WERI-Rb-1 (cell line): ENCODE measurements at regions not wholly inside any gene's neighbourhood (a gene's known extent, or its start where the extent isn't known, plus 50 kb on each side); places are given as distances from the start of the nearest gene placed in this dataset.
"Not testable (repeated sequence)": the region's sequence is repeated elsewhere in the genome, so short reads cannot be mapped to it uniquely, and the experiment has no call there.

Experiments used
- DNase-seq: peaks from one replicate; pipeline ENCODE4 v3.0.0-alpha.2; 2020
- H3K27ac ChIP-seq: fragments of 250-450 bp; sonication (Bioruptor Pico); 2 replicates; pipeline ENCODE4 v1.5.1; 2020; ENCODE audit warnings: mild to moderate bottlenecking, moderate library complexity
- H3K27me3 ChIP-seq: fragments of 250-450 bp; sonication (Bioruptor Pico); 2 replicates; pipeline ENCODE4 v1.5.1; 2021; ENCODE audit warnings: mild to moderate bottlenecking, low read depth, moderate library complexity; ENCODE audit not compliant: insufficient read depth, severe bottlenecking
- H3K36me3 ChIP-seq: fragments of 250-450 bp; sonication (Bioruptor Pico); 2 replicates; pipeline ENCODE4 v1.5.1; 2020; ENCODE audit warnings: mild to moderate bottlenecking, moderate library complexity
- H3K4me3 ChIP-seq: 2 replicates; pipeline ENCODE4 v1.5.1; 2011; ENCODE audit warnings: low read depth, mild to moderate bottlenecking, control low read depth, low read length
- H3K9me3 ChIP-seq: fragments of 250-450 bp; sonication (Bioruptor Pico); 2 replicates; pipeline ENCODE4 v1.5.1; 2021; ENCODE audit warnings: mild to moderate bottlenecking, moderate library complexity; ENCODE audit not compliant: severe bottlenecking
- CTCF ChIP-seq: IDR thresholded peaks from 2 replicates; pipeline ENCODE4 v1.5.1; 2011; ENCODE audit warnings: low read depth, mild to moderate bottlenecking, control low read depth, inconsistent platforms, low read length

GRCh38 chr14:71429902-71430301 lies 502.3 kb upstream of the RGS6 start:
- no peak overlapping the region for H3K4me3 ChIP-seq
- no peaks in the 10 kb centered on the region for H3K36me3 ChIP-seq
- H3K27ac ChIP-seq, result no peak overlapping the region
- no peaks in the 10 kb centered on the region for H3K27me3 ChIP-seq
- H3K9me3 ChIP-seq, result no peaks in the 10 kb centered on the region
- no peak for TF ChIP-seq CTCF
- no peak for DNase-seq

DNA sequence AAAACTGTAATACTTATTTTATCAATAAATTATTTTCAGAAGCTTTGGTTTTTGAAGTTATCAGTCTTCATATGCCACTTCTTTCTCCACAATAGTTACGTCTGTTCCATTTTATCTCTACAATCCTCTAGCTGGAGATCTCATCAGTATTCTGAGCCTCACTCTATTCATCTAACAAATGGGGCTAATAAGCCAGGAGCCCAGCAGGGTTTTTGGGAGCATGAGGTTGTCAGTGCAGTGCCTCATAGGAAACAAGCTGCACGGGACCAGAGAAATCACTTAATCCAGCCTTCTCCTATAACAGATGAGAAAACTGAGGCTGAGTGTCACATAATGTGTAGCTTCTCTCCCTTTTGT lies 501.9 kb upstream of the RGS6 start:
- Histone ChIP-seq H3K36me3 (no peaks in the 10 kb centered on the region), H3K9me3 (no peaks in the 10 kb centered on the region), H3K27ac (no peak overlapping the region), H3K27me3 (no peaks in the 10 kb centered on the region), H3K4me3 (no peak overlapping the region)
- no peak for TF ChIP-seq CTCF
- no peak for DNase-seq

GRCh38 chr14:71430678-71431376 lies 501.4 kb upstream of the RGS6 start:
- H3K36me3 ChIP-seq, result no peaks in the 10 kb centered on the region
- H3K27ac ChIP-seq, result no peak overlapping the region
- no peak for TF ChIP-seq CTCF
- H3K9me3 ChIP-seq, result no peaks in the 10 kb centered on the region
- no peak overlapping the region for H3K4me3 ChIP-seq
- no peaks in the 10 kb centered on the region for H3K27me3 ChIP-seq
- no peak for DNase-seq

GRCh38 chr14:71432334-71433110 lies 499.7 kb upstream of the RGS6 start:
- no peak for TF ChIP-seq CTCF
- H3K36me3 ChIP-seq, result no peaks in the 10 kb centered on the region

GRCh38 chr14:71433303-71433702 lies 498.9 kb upstream of the RGS6 start:
- Histone ChIP-seq H3K27ac (no peak overlapping the region), H3K27me3 (no peaks in the 10 kb centered on the region), H3K4me3 (no peak overlapping the region), H3K36me3 (no peaks in the 10 kb centered on the region), H3K9me3 (no peaks in the 10 kb centered on the region)
- TF ChIP-seq CTCF, result no peak
- no peak for DNase-seq

More at GRCh38 chr14:71432334-71433110, 499.7 kb upstream of the RGS6 start:
- Histone ChIP-seq H3K4me3 (no peak overlapping the region), H3K9me3 (no peaks in the 10 kb centered on the region), H3K27me3 (no peaks in the 10 kb centered on the region), H3K27ac (no peak overlapping the region)
- DNase-seq, result no peak

GRCh38 chr14:71435641-71436040 lies 496.6 kb upstream of the RGS6 start:
- not testable (repeated sequence) for H3K36me3 ChIP-seq, H3K4me3 ChIP-seq, H3K27me3 ChIP-seq, DNase-seq, H3K9me3 ChIP-seq, H3K27ac ChIP-seq
